Epithelial cell of proximal tubule (primary cell): ENCODE measurements at regions not wholly inside any gene's neighbourhood (a gene's known extent, or its start where the extent isn't known, plus 50 kb on each side); places are given as distances from the start of the nearest gene placed in this dataset.

Experiments used
- DNase-seq: peaks from one replicate; pipeline ENCODE4 v3.0.0-alpha.2; 2011; ENCODE audit warnings: low read depth
- H3K4me3 ChIP-seq: 2 replicates; pipeline ENCODE4 v1.5.1; 2011; ENCODE audit warnings: low read depth, mild to moderate bottlenecking, low read length
- CTCF ChIP-seq: conservative IDR thresholded peaks from 2 replicates; pipeline ENCODE4 v1.5.1; 2012; ENCODE audit warnings: low read depth, mild to moderate bottlenecking, low read length

GRCh38 chr4:22072726-22073125, 124.2 kb upstream of the KCNIP4 start:
- no peak for TF ChIP-seq CTCF
- no peak for DNase-seq

GRCh38 chr4:22072240-22072639, 123.7 kb upstream of the KCNIP4 start:
- DNase-seq, result no peak
- H3K4me3 ChIP-seq, result no peak overlapping the region
- no peak for TF ChIP-seq CTCF

More at GRCh38 chr4:22072726-22073125, 124.2 kb upstream of the KCNIP4 start:
- H3K4me3 ChIP-seq, result no peak overlapping the region

- H3K4me3 ChIP-seq, result no peak overlapping the region
- no peak for TF ChIP-seq CTCF
- no peak for DNase-seq
Observed at GRCh38 chr4:22071749-22072148, 123.2 kb upstream of the KCNIP4 start.

- no peak for DNase-seq
- H3K4me3 ChIP-seq, result no peak overlapping the region
- no peak for TF ChIP-seq CTCF
Observed at GRCh38 chr4:22070256-22070655, 121.7 kb upstream of the KCNIP4 start.

- DNase-seq, result no peak
- no peak for TF ChIP-seq CTCF
- H3K4me3 ChIP-seq, result no peak overlapping the region
Observed at GRCh38 chr4:22063613-22064012, 115.0 kb upstream of the KCNIP4 start.

GRCh38 chr4:22062676-22063075, 114.1 kb upstream of the KCNIP4 start:
- no peak for TF ChIP-seq CTCF
- DNase-seq, result no peak
- no peak overlapping the region for H3K4me3 ChIP-seq

- no peak for TF ChIP-seq CTCF
- H3K4me3 ChIP-seq, result no peak overlapping the region
- no peak for DNase-seq
Observed at GRCh38 chr4:22055954-22056353, 107.4 kb upstream of the KCNIP4 start.
